ENCODE measurements at regions not wholly inside any gene's neighbourhood (a gene's known extent, or its start where the extent isn't known, plus 50 kb on each side); places are given as distances from the start of the nearest gene placed in this dataset.

GRCh38 chrX:124462931-124463330 lies 116.6 kb downstream of the SH2D1A start:
- TF ChIP-seq POLR2A (IDR thresholded peaks at IDR 0.05): no peak
- TF ChIP-seq, protein P1, sequence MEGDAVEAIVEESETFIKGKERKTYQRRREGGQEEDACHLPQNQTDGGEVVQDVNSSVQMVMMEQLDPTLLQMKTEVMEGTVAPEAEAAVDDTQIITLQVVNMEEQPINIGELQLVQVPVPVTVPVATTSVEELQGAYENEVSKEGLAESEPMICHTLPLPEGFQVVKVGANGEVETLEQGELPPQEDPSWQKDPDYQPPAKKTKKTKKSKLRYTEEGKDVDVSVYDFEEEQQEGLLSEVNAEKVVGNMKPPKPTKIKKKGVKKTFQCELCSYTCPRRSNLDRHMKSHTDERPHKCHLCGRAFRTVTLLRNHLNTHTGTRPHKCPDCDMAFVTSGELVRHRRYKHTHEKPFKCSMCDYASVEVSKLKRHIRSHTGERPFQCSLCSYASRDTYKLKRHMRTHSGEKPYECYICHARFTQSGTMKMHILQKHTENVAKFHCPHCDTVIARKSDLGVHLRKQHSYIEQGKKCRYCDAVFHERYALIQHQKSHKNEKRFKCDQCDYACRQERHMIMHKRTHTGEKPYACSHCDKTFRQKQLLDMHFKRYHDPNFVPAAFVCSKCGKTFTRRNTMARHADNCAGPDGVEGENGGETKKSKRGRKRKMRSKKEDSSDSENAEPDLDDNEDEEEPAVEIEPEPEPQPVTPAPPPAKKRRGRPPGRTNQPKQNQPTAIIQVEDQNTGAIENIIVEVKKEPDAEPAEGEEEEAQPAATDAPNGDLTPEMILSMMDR (IDR thresholded peaks at IDR 0.05): no peak
